NCI-H2196 (cell line): ENCODE measurements at regions not wholly inside any gene's neighbourhood (a gene's known extent, or its start where the extent isn't known, plus 50 kb on each side); places are given as distances from the start of the nearest gene placed in this dataset.
"Not testable (repeated sequence)": the region's sequence is repeated elsewhere in the genome, so short reads cannot be mapped to it uniquely, and the experiment has no call there.

Source experiments
- DNase-seq: peaks from one replicate; lab custom pipeline; 2025; ENCODE audit not compliant: unreplicated experiment; lab: John Stamatoyannopoulos, UW

GRCh38 chr2:156915332-156915731, 342.2 kb upstream of the GALNT5 start:
- no peak for DNase-seq

- DNase-seq = no peak
Observed at GRCh38 chr2:156918410-156918809, 339.1 kb upstream of the GALNT5 start.

GRCh38 chr2:156930423-156930822, 327.1 kb upstream of the GALNT5 start:
- DNase-seq = no peak

- DNase-seq = no peak
Observed at GRCh38 chr2:156933645-156934225, 323.8 kb upstream of the GALNT5 start.

GRCh38 chr2:156935616-156936015, 321.9 kb upstream of the GALNT5 start:
- peak; percentile 8 for DNase-seq

- no peak for DNase-seq
Observed at GRCh38 chr2:156937430-156937829, 320.1 kb upstream of the GALNT5 start.

- no peak for DNase-seq
Observed at GRCh38 chr2:156944871-156945270, 312.6 kb upstream of the GALNT5 start.

GRCh38 chr2:156947261-156947660, 310.2 kb upstream of the GALNT5 start:
- DNase-seq = no peak

- no peak for DNase-seq
Observed at GRCh38 chr2:156955701-156956100, 301.8 kb upstream of the GALNT5 start.

GRCh38 chr2:156956161-156956560, 301.3 kb upstream of the GALNT5 start:
- DNase-seq = no peak

GRCh38 chr2:156958374-156958773, 299.1 kb upstream of the GALNT5 start:
- DNase-seq = no peak

GRCh38 chr2:156959481-156959880, 298.0 kb upstream of the GALNT5 start:
- no peak for DNase-seq

- no peak for DNase-seq
Observed at GRCh38 chr2:156982615-156983014, 274.9 kb upstream of the GALNT5 start.

GRCh38 chr2:156986339-156986988, 271.0 kb upstream of the GALNT5 start:
- no peak for DNase-seq

- DNase-seq = no peak
Observed at GRCh38 chr2:156999661-157000060, 257.8 kb upstream of the GALNT5 start.

GRCh38 chr2:157004789-157005188, 252.7 kb upstream of the GALNT5 start:
- DNase-seq = no peak

GRCh38 chr2:157015015-157015575, 242.4 kb upstream of the GALNT5 start:
- DNase-seq = no peak

GRCh38 chr2:157023264-157023663, 234.2 kb upstream of the GALNT5 start:
- DNase-seq = not testable (repeated sequence)

GRCh38 chr2:157024129-157024528, 233.4 kb upstream of the GALNT5 start:
- DNase-seq = no peak

GRCh38 chr2:157032017-157032416, 225.5 kb upstream of the GALNT5 start:
- no peak for DNase-seq

GRCh38 chr2:157036726-157037125, 220.8 kb upstream of the GALNT5 start:
- no peak for DNase-seq

- no peak for DNase-seq
Observed at GRCh38 chr2:157043786-157044185, 213.7 kb upstream of the GALNT5 start.

- DNase-seq = no peak
Observed at GRCh38 chr2:157046396-157046795, 211.1 kb upstream of the GALNT5 start.
